GM06990 (cell line): ENCODE measurements at regions not wholly inside any gene's neighbourhood (a gene's known extent, or its start where the extent isn't known, plus 50 kb on each side); places are given as distances from the start of the nearest gene placed in this dataset.

Source experiments
- DNase-seq: peaks from one replicate; pipeline ENCODE4 v3.0.0-alpha.2; 2011; ENCODE audit not compliant: insufficient read length; ENCODE audit errors: extremely low read depth
- H3K27me3 ChIP-seq: replicated peaks from 2 replicates; pipeline ENCODE4 v1.6.0; 2011; ENCODE audit warnings: low read length; ENCODE audit not compliant: control insufficient read depth, insufficient read depth
- H3K36me3 ChIP-seq: 2 replicates; pipeline ENCODE4 v1.5.1; 2011; ENCODE audit warnings: low read length; ENCODE audit not compliant: control insufficient read depth, insufficient read depth
- H3K4me3 ChIP-seq: replicated peaks from 2 replicates; pipeline ENCODE4 v1.5.1; 2011; ENCODE audit warnings: low read depth, mild to moderate bottlenecking, control low read depth, low read length
- TF ChIP-seq, protein P1 (sequence below): IDR thresholded peaks from 2 replicates; pipeline ENCODE4 v1.5.1; 2011; ENCODE audit warnings: low read length, control low read depth, mild to moderate bottlenecking, inconsistent platforms; ENCODE audit not compliant: insufficient read depth, poor library complexity, severe bottlenecking

DNA sequence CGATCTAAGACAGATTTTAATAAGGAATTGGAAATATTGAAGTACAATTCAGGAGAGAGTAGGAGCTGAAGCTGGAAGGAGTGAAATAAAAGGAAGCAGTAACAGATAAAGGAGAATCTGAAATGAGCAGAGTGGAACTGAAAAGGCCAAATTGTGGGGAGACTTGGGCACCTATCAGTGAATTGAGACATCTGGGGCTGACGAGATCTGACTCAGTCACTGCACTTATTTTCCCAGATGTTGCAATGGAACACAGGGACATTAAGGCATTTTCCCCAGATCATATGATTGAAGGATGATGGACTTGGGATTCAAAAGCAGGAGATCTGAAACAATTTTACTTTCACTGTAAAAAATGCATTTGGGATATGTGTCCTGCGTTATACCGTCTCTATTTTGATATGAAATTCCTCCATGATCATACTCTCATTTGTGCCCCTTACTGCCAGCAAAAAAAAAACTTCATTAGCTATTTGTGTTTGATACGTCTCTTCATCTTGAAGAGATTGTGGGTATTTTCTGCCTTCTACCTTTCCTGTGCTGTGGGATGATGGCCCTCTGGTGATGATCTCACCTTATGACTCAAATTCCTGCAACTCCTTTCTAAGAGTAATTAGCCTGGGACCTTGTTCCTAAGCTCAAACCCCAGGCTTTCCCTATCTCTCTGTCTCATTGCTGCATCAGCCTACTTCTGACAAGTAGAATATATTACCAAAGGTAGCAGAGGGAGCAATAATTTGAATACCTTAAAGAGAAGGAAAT lies 278.5 kb upstream of the MAN1A1 start:
- Histone ChIP-seq H3K4me3 (no peak overlapping the region), H3K36me3 (no peaks in the 10 kb centered on the region), H3K27me3 (no peaks in the 10 kb centered on the region)
- TF ChIP-seq, protein P1, sequence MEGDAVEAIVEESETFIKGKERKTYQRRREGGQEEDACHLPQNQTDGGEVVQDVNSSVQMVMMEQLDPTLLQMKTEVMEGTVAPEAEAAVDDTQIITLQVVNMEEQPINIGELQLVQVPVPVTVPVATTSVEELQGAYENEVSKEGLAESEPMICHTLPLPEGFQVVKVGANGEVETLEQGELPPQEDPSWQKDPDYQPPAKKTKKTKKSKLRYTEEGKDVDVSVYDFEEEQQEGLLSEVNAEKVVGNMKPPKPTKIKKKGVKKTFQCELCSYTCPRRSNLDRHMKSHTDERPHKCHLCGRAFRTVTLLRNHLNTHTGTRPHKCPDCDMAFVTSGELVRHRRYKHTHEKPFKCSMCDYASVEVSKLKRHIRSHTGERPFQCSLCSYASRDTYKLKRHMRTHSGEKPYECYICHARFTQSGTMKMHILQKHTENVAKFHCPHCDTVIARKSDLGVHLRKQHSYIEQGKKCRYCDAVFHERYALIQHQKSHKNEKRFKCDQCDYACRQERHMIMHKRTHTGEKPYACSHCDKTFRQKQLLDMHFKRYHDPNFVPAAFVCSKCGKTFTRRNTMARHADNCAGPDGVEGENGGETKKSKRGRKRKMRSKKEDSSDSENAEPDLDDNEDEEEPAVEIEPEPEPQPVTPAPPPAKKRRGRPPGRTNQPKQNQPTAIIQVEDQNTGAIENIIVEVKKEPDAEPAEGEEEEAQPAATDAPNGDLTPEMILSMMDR = no peak
- no peak for DNase-seq

- TF ChIP-seq, protein P1 = no peak
- H3K4me3 ChIP-seq = no peak overlapping the region
- H3K36me3 ChIP-seq = no peaks in the 10 kb centered on the region
- H3K27me3 ChIP-seq = no peaks in the 10 kb centered on the region
- no peak for DNase-seq
These were observed 277.5 kb upstream of the MAN1A1 start for GRCh38 chr6:119626884-119627619.

DNA sequence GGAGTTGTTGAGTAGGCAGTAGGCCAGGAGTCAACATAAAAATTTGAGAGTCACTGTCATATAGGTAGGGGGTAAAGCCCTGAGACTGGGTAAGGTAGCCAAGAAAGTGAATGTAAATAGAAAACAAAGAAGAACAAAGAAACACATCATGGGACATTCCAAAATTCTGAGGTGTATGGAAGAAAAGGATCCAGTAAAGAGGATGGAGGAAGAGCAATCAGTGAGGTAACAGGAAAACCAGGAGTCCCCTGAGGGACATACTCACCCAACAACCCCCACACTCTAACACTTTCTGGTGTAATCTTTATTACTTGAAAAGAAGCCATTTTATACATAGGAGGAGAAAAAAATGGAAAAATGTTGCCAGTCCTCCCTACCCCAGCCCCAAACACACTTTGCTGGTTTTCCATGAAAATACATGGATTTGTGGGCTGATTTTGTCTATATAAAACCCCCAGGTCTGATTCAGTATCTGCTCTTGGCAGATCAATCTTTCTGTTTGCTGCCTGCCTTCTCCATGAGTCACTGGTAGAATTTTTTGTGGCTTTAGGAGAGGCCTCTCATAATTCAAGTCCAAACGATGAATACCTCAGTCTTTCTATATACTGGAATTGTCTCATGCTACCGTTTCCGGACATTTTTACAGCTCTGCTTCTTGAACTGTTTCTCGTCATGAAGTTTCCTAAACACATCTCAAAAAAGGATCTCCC lies 271.4 kb upstream of the MAN1A1 start:
- H3K36me3 ChIP-seq = no peaks in the 10 kb centered on the region
- no peak overlapping the region for H3K4me3 ChIP-seq
- TF ChIP-seq, protein P1 = no peak
- H3K27me3 ChIP-seq = no peaks in the 10 kb centered on the region
- DNase-seq = no peak

GRCh38 chr6:119614138-119614537 lies 264.6 kb upstream of the MAN1A1 start:
- no peak for DNase-seq
- TF ChIP-seq, protein P1 = no peak

GRCh38 chr6:119612911-119613381 lies 263.4 kb upstream of the MAN1A1 start:
- TF ChIP-seq, protein P1 = no peak
- Histone ChIP-seq H3K36me3 (no peaks in the 10 kb centered on the region), H3K4me3 (no peak overlapping the region), H3K27me3 (no peaks in the 10 kb centered on the region)
- DNase-seq = no peak

More at GRCh38 chr6:119614138-119614537, 264.6 kb upstream of the MAN1A1 start:
- Histone ChIP-seq H3K36me3 (no peaks in the 10 kb centered on the region), H3K4me3 (no peak overlapping the region), H3K27me3 (no peaks in the 10 kb centered on the region)
